DOHH2 (cell line): ENCODE measurements at regions not wholly inside any gene's neighbourhood (a gene's known extent, or its start where the extent isn't known, plus 50 kb on each side); places are given as distances from the start of the nearest gene placed in this dataset.

Source experiments
- EZH2phosphoT487 ChIP-seq: fragments of 200-600 bp; sonication (generic); IDR thresholded peaks from 2 replicates; pipeline ENCODE4 v1.6.1; 2017; ENCODE audit warnings: borderline replicate concordance, mild to moderate bottlenecking, antibody characterized with exemption, low read length, moderate library complexity, mixed read lengths
- TF ChIP-seq, protein P1 (sequence below): fragments of 200-600 bp; sonication (generic); IDR thresholded peaks from one replicate; pipeline ENCODE4 v1.5.1; 2014; ENCODE audit warnings: antibody characterized with exemption, mild to moderate bottlenecking, low read depth, low read length; ENCODE audit not compliant: poor library complexity, severe bottlenecking

- TF ChIP-seq, protein P1, sequence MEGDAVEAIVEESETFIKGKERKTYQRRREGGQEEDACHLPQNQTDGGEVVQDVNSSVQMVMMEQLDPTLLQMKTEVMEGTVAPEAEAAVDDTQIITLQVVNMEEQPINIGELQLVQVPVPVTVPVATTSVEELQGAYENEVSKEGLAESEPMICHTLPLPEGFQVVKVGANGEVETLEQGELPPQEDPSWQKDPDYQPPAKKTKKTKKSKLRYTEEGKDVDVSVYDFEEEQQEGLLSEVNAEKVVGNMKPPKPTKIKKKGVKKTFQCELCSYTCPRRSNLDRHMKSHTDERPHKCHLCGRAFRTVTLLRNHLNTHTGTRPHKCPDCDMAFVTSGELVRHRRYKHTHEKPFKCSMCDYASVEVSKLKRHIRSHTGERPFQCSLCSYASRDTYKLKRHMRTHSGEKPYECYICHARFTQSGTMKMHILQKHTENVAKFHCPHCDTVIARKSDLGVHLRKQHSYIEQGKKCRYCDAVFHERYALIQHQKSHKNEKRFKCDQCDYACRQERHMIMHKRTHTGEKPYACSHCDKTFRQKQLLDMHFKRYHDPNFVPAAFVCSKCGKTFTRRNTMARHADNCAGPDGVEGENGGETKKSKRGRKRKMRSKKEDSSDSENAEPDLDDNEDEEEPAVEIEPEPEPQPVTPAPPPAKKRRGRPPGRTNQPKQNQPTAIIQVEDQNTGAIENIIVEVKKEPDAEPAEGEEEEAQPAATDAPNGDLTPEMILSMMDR: no peak
- no peak for TF ChIP-seq EZH2phosphoT487
Observed at GRCh38 chr10:86586516-86586915, 64.9 kb upstream of the WAPL start.
